C4-2B (cell line): ENCODE measurements at regions not wholly inside any gene's neighbourhood (a gene's known extent, or its start where the extent isn't known, plus 50 kb on each side); places are given as distances from the start of the nearest gene placed in this dataset.

Source experiments
- CTCF ChIP-seq: fragments of 450-650 bp; conservative IDR thresholded peaks from 2 replicates; pipeline ENCODE4 v1.5.1; 2017; ENCODE audit warnings: mild to moderate bottlenecking
- ZFX ChIP-seq: fragments of 450-650 bp; IDR thresholded peaks from 2 replicates; pipeline ENCODE4 v1.6.1; 2017

- TF ChIP-seq CTCF (no peak), ZFX (no peak)
Observed at GRCh38 chr1:5376538-5377247, 615.5 kb downstream of the NPHP4 start.
